Adrenal gland (tissue), 9 donors: ENCODE measurements at regions not wholly inside any gene's neighbourhood (a gene's known extent, or its start where the extent isn't known, plus 50 kb on each side); places are given as distances from the start of the nearest gene placed in this dataset.

Experiments used
- DNase-seq, 7 donors: peaks; one replicate each; pipeline ENCODE4 v3.0.0-alpha.2; 2019 to 2020
- H3K27ac ChIP-seq, 5 donors: fragments of 200-600 bp; sonication (generic) in 4 of 5; 1 replicate in 3 of 5; 2 replicates in 2 of 5; pipeline versions ENCODE4 v1.5.1 to v1.8.0; 2016 to 2020; ENCODE audit warnings: mild to moderate bottlenecking in 1 of 5
- H3K27me3 ChIP-seq: fragments of 200-600 bp; 2 replicates; pipeline ENCODE4 v1.8.0; 2021
- H3K36me3 ChIP-seq, 2 donors: fragments of 200-600 bp; replicated peaks in 1 of 2; 1 replicate in 1 of 2; 2 replicates in 1 of 2; pipeline versions ENCODE4 v1.5.1 to v1.8.0; 2018 to 2022
- H3K4me1 ChIP-seq, 2 donors: fragments of 200-600 bp; replicated peaks in 1 of 2; 1 replicate in 1 of 2; 2 replicates in 1 of 2; pipeline versions ENCODE4 v1.5.1 to v1.8.0; 2018 to 2021
- H3K4me3 ChIP-seq, 4 donors: fragments of 200-600 bp; sonication (generic) in 3 of 4; one replicate each; pipeline ENCODE4 v1.5.1; 2016 to 2018
- H3K9me3 ChIP-seq, 3 donors: fragments of 200-600 bp; sonication (generic) in 1 of 3; replicated peaks in 1 of 3; 1 replicate in 2 of 3; 2 replicates in 1 of 3; pipeline versions ENCODE4 v1.5.1 to v1.8.0; 2016 to 2021
- POLR2A ChIP-seq, 2 donors: fragments of 450-650 bp; IDR thresholded peaks; one replicate each; pipeline ENCODE4 v1.6.1; 2017; ENCODE audit warnings: antibody characterized with exemption in 2 of 2, mild to moderate bottlenecking in 2 of 2, moderate library complexity in 1 of 2
- WGBS, 4 donors: extraction: QIAGEN DNeasy Blood & Tissue Kit in 2 of 4; methylation state at CpG; one replicate each; pipeline versions ENCODE4 v1.1.5 to v1.1.7; 2013 to 2017; 5-methylcytosine and 5-hydroxymethylcytosine counted together
- intact Hi-C, 2 donors: fragments of 100-400 bp; cut with DNase I; formaldehyde crosslinking; loops; one replicate each; pipeline versions ENCODE4 v1.14.1 to v1.15.0; 2022 to 2023
- TF ChIP-seq, protein P1 (sequence below), 6 experiments: fragments of 450-650 bp in 4 of 6; fragments of 200-600 bp in 2 of 6; sonication (generic) in 1 of 6; IDR thresholded peaks; 1 replicate in 5 of 6; 2 replicates in 1 of 6; pipeline versions ENCODE4 v1.5.1 to v1.8.0; 2016 to 2021; ENCODE audit warnings: antibody characterized with exemption in 6 of 6, mild to moderate bottlenecking in 2 of 6, moderate library complexity in 1 of 6
- donor health status: healthy with polysubstance abuse.
- donor health status: Bipolar disorder and iron deficiency.
- donor health status: DM: yes; HTN: yes; CAD: no.
- donor health status: DM: no; HTN: no; CAD: no.
- donor health status: DM: no; HTN: no; CAD: no.

DNA sequence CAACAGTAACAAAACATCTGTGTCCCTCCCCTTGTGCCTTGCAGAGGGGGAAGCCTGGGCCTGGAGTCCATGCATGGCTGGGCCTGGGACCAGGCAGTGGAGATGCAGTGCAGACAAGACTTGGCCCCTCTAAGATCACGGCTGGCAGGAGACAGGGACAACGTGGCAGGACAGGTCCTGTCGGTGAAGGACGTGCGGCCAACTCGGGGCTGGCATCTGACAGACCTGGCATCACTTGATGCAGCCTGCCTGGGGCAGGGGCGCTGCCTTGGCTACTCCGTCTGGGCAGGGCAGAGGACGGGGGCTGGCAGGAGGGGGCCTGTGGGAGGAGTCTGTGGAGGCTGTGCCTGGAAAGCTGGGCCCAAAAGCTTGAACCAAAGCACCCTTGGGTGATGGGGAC lies 112.1 kb downstream of the CPZ start:
- peak in 1 of 7 donors; percentile 8 for DNase-seq
- H3K4me1 ChIP-seq: no peaks in the 10 kb centered on the region
- TF ChIP-seq POLR2A (IDR thresholded peaks at IDR 0.05): no peak
- TF ChIP-seq, protein P1, sequence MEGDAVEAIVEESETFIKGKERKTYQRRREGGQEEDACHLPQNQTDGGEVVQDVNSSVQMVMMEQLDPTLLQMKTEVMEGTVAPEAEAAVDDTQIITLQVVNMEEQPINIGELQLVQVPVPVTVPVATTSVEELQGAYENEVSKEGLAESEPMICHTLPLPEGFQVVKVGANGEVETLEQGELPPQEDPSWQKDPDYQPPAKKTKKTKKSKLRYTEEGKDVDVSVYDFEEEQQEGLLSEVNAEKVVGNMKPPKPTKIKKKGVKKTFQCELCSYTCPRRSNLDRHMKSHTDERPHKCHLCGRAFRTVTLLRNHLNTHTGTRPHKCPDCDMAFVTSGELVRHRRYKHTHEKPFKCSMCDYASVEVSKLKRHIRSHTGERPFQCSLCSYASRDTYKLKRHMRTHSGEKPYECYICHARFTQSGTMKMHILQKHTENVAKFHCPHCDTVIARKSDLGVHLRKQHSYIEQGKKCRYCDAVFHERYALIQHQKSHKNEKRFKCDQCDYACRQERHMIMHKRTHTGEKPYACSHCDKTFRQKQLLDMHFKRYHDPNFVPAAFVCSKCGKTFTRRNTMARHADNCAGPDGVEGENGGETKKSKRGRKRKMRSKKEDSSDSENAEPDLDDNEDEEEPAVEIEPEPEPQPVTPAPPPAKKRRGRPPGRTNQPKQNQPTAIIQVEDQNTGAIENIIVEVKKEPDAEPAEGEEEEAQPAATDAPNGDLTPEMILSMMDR (IDR thresholded peaks at IDR 0.05): no peak
- no peaks in the 10 kb centered on the region for H3K9me3 ChIP-seq
- no peak overlapping the region for H3K27ac ChIP-seq
- 65 to 84% (median 73%) methylated on average over 5 to 9 of the region's 9 CpGs for WGBS, 4 donors
- no peak overlapping the region for H3K4me3 ChIP-seq
- no peaks in the 10 kb centered on the region for H3K36me3 ChIP-seq
- no peaks in the 10 kb centered on the region for H3K27me3 ChIP-seq
- intact Hi-C loops: no loop called here

DNA sequence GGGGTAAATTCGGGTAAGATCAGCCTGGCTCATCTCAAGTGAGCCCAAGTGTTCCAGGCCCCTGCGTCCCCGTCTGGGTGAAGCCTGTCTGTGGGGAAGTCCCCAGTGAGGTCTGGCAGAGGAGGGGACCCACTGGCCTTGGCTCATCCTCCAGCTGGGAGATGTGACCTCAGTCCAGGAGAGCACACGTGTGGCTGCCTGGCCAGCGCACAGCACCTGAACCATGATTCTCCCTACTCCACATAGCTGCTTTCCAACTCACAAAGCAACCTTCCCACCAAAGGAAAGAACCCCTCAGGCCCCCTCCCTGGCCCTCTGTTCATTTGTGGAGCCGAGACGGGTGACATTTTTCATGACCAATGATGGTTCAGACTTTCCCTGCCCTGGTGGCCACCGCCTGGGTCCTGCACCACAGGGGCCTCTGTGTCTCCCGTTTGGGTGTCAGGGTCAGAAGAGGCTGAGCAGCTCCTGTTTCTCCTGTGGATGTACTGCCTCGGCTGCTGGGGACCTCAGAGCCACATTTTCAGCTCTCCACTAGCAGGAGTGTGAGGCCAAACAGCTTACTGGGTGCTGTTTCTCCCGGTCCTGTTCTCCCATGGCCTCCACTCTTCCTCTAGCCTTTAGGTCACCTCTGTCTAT lies 111.4 kb downstream of the CPZ start:
- peak in 2 of 7 donors; percentile 1 to 17 for DNase-seq
- H3K4me1 ChIP-seq: no peaks in the 10 kb centered on the region
- no peaks in the 10 kb centered on the region for H3K27me3 ChIP-seq
- 44 to 54% (median 50%) methylated on average over 10 to 11 of the region's 11 CpGs for WGBS, 4 donors
- intact Hi-C loops: no loop called here
- TF ChIP-seq, protein P1 (IDR thresholded peaks at IDR 0.05): no peak
- TF ChIP-seq POLR2A (IDR thresholded peaks at IDR 0.05): no peak
- H3K27ac ChIP-seq: no peak overlapping the region
- no peak overlapping the region for H3K4me3 ChIP-seq
- no peaks in the 10 kb centered on the region for H3K9me3 ChIP-seq
- no peaks in the 10 kb centered on the region for H3K36me3 ChIP-seq

DNA sequence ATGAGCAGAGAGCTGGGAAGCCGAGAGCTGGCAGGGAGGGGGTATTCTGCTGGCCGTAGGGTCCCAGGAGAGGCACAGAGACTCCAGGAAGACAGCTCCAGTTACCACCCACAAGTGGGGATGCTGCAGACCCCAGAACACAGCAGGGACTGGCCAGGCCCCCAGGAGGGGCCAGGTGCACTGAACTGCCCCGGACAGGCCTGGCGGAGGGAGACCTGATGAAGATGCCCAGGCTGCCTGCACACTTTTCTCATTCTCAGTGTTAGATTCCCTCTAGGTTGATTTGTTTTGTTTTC lies 110.8 kb downstream of the CPZ start:
- no peak overlapping the region for H3K4me3 ChIP-seq
- H3K27me3 ChIP-seq: no peaks in the 10 kb centered on the region
- no peak overlapping the region for H3K27ac ChIP-seq
- DNase-seq: peak in 2 of 7 donors; percentile 3 to 17
- intact Hi-C loops: no loop called here
- WGBS, 4 donors: 68 to 79% (median 74%) methylated on average over 4 of the region's 4 CpGs
- no peaks in the 10 kb centered on the region for H3K9me3 ChIP-seq
- TF ChIP-seq, protein P1 (IDR thresholded peaks at IDR 0.05): no peak
- TF ChIP-seq POLR2A (IDR thresholded peaks at IDR 0.05): no peak
- no peaks in the 10 kb centered on the region for H3K36me3 ChIP-seq
- no peaks in the 10 kb centered on the region for H3K4me1 ChIP-seq

DNA sequence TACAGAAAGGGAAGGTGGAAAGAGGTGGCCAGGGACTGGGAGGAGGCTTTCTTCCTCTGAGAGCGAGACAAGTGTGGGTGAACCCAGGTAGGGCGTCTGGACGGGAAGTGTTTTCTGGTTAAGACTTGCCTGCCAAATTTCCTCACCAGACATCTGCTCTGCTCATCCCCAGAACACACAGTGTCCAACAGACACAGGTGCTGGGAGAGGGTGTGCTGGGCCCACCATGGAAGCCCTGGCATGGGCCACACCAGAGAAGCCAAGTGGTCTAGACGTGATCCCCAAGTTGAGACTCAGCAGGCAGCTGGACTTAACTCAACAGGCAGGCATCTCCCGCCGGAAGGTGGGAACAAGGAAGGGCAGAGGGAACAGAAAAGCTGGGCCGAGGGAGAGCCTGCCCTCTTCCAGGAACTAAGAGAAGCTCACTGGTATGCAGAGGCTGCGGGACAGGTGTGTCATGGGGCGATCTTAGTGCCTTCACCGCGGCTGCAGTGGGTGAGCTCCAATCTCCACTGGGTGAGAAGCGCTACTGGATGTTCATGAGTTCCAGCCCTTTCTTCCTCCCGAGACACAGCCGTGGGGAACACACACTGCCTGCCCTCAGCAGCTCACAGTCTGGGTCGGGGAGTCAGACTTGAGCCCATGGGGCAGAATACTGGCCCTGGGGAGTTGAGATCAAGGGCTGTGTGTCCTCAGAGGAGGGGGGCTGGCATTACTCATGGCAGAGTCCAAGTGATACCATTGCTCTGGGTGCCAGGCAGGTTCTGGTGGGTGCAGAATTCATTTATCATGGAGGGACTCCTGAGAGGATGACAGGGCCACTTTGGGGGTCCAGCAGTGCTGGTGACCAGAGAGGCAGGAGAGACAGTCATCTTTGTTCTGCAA lies 110.2 kb downstream of the CPZ start:
- DNase-seq: peak in 2 of 7 donors; percentile 2 to 18
- 63 to 77% (median 71%) methylated on average over 12 to 15 of the region's 15 CpGs for WGBS, 4 donors
- no peak overlapping the region for H3K27ac ChIP-seq
- intact Hi-C loops: no loop called here
- H3K27me3 ChIP-seq: no peaks in the 10 kb centered on the region
- TF ChIP-seq, protein P1 (IDR thresholded peaks at IDR 0.05): no peak
- TF ChIP-seq POLR2A (IDR thresholded peaks at IDR 0.05): no peak
- H3K4me3 ChIP-seq: no peak overlapping the region
- H3K4me1 ChIP-seq: no peaks in the 10 kb centered on the region
- no peaks in the 10 kb centered on the region for H3K9me3 ChIP-seq
- no peaks in the 10 kb centered on the region for H3K36me3 ChIP-seq
